GM23338 (cell line): ENCODE measurements at regions not wholly inside any gene's neighbourhood (a gene's known extent, or its start where the extent isn't known, plus 50 kb on each side); places are given as distances from the start of the nearest gene placed in this dataset.

ENCODE experiments used
- ATAC-seq: fragments of 200-7000 bp; cut with Tn5 transposase; 3 replicates; pipeline ENCODE4 v1.9.1; 2020
- DNase-seq: peaks from one replicate; pipeline ENCODE4 v3.0.0-alpha.2; 2015; ENCODE audit warnings: low spot score
- H2AFZ ChIP-seq: fragments of 200-600 bp; sonication (generic); 2 replicates; pipeline ENCODE4 v1.8.0; 2016; ENCODE audit warnings: antibody characterized with exemption, mild to moderate bottlenecking, moderate library complexity
- H3F3A ChIP-seq: fragments of 200-600 bp; sonication (generic); replicated peaks from 2 replicates; pipeline ENCODE4 v1.8.0; 2017; ENCODE audit warnings: antibody characterized with exemption, mixed run types, low read depth
- H3K27ac ChIP-seq: fragments of 200-600 bp; sonication (generic); 2 replicates; pipeline ENCODE4 v1.6.1; 2016; ENCODE audit warnings: low read depth
- H3K27me3 ChIP-seq: fragments of 200-600 bp; sonication (generic); 2 replicates; pipeline ENCODE4 v1.8.0; 2016; ENCODE audit warnings: mild to moderate bottlenecking, mixed run types, moderate library complexity; ENCODE audit not compliant: insufficient read depth
- H3K36me3 ChIP-seq: fragments of 200-600 bp; sonication (generic); 2 replicates; pipeline ENCODE4 v1.8.0; 2016; ENCODE audit warnings: mild to moderate bottlenecking; ENCODE audit not compliant: insufficient read depth
- H3K4me1 ChIP-seq: fragments of 200-600 bp; sonication (generic); 2 replicates; pipeline ENCODE4 v1.8.0; 2016; ENCODE audit warnings: mild to moderate bottlenecking, moderate library complexity; ENCODE audit not compliant: insufficient read depth
- H3K4me2 ChIP-seq: fragments of 200-600 bp; sonication (generic); 2 replicates; pipeline ENCODE4 v1.7.1; 2017; ENCODE audit warnings: mixed run types
- H3K4me3 ChIP-seq: fragments of 200-600 bp; sonication (generic); 2 replicates; pipeline ENCODE4 v1.6.1; 2016; ENCODE audit warnings: mixed run types
- H3K79me2 ChIP-seq: fragments of 200-600 bp; sonication (generic); replicated peaks from 2 replicates; pipeline ENCODE4 v1.8.0; 2017; ENCODE audit warnings: mild to moderate bottlenecking; ENCODE audit not compliant: insufficient read depth
- H3K9me2 ChIP-seq: fragments of 200-600 bp; sonication (generic); 2 replicates; pipeline ENCODE4 v1.8.0; 2017; ENCODE audit not compliant: insufficient read depth
- H4K20me1 ChIP-seq: fragments of 200-600 bp; sonication (generic); replicated peaks from 2 replicates; pipeline ENCODE4 v1.8.0; 2017; ENCODE audit warnings: mild to moderate bottlenecking; ENCODE audit not compliant: insufficient read depth
- H3K27ac Mint-ChIP-seq: 2 replicates; pipeline ENCODE4 v1.8.0; 2020; ENCODE audit warnings: inconsistent platforms, mild to moderate bottlenecking, moderate library complexity, mixed read lengths
- H3K27me3 Mint-ChIP-seq: 3 replicates; pipeline ENCODE4 v1.8.0; 2022; ENCODE audit warnings: low read depth, mild to moderate bottlenecking, moderate library complexity, mixed read lengths, inconsistent platforms; ENCODE audit not compliant: insufficient read depth, poor library complexity
- H3K36me3 Mint-ChIP-seq: 3 replicates; pipeline ENCODE4 v1.8.0; 2021; ENCODE audit warnings: low read depth, mild to moderate bottlenecking, inconsistent platforms, moderate library complexity, mixed read lengths
- H3K4me1 Mint-ChIP-seq: 3 replicates; pipeline ENCODE4 v1.8.0; 2020; ENCODE audit warnings: mild to moderate bottlenecking, inconsistent platforms, mixed read lengths
- H3K4me3 Mint-ChIP-seq: 3 replicates; pipeline ENCODE4 v1.8.0; 2021; ENCODE audit warnings: moderate library complexity, mild to moderate bottlenecking, inconsistent platforms, mixed read lengths
- H3K9me3 Mint-ChIP-seq: 3 replicates; pipeline ENCODE4 v1.8.0; 2020; ENCODE audit warnings: moderate library complexity, mild to moderate bottlenecking, inconsistent platforms, mixed read lengths
- CREB1 ChIP-seq: fragments of 250-450 bp; sonication (Bioruptor Pico); IDR thresholded peaks from 2 replicates; pipeline ENCODE4 v1.5.0; 2020; ENCODE audit warnings: low read depth, mild to moderate bottlenecking, moderate library complexity
- ETS1 ChIP-seq: IDR thresholded peaks from 2 replicates; pipeline ENCODE4 v1.6.1; 2016; ENCODE audit warnings: antibody characterized with exemption
- EZH2 ChIP-seq: fragments of 200-600 bp; sonication (generic); IDR thresholded peaks from one replicate; pipeline ENCODE4 v1.8.0; 2017; ENCODE audit warnings: antibody characterized with exemption, mild to moderate bottlenecking, low read depth; ENCODE audit not compliant: unreplicated experiment
- STAT1 ChIP-seq: IDR thresholded peaks from one replicate; pipeline ENCODE4 v1.6.1; 2016; ENCODE audit warnings: antibody characterized with exemption; ENCODE audit not compliant: unreplicated experiment
- ZNF114 ChIP-seq: fragments of 250-450 bp; sonication (Bioruptor Pico); IDR thresholded peaks from 2 replicates; pipeline ENCODE4 v1.5.0; 2020; ENCODE audit warnings: mild to moderate bottlenecking, moderate library complexity
- ZNF331 ChIP-seq: fragments of 250-450 bp; sonication (Bioruptor Pico); IDR thresholded peaks from 2 replicates; pipeline ENCODE4 v1.5.0; 2020; ENCODE audit warnings: low read depth, mild to moderate bottlenecking, moderate library complexity
- ZNF462 ChIP-seq: fragments of 250-450 bp; sonication (Bioruptor Pico); IDR thresholded peaks from 2 replicates; pipeline ENCODE4 v1.5.0; 2020; ENCODE audit warnings: mild to moderate bottlenecking, moderate library complexity

GRCh38 chr7:22572937-22573336 is 72.9 kb upstream of the STEAP1B start (continued):
- TF ChIP-seq ZNF462 (CRISPR knock-in tag) = no peak
- TF ChIP-seq ZNF114 = no peak
- TF ChIP-seq ETS1 = no peak
- TF ChIP-seq STAT1 = no peak
- no peak for TF ChIP-seq ZNF331 (CRISPR knock-in tag)

GRCh38 chr7:22572292-22572691 is 72.3 kb upstream of the STEAP1B start:
- no peaks in the 10 kb centered on the region for H3K27me3 ChIP-seq
- H3K36me3 Mint-ChIP-seq = no peaks in the 10 kb centered on the region
- no peaks in the 10 kb centered on the region for H3F3A ChIP-seq
- H3K27ac Mint-ChIP-seq = no peak overlapping the region
- H3K4me1 ChIP-seq = no peaks in the 10 kb centered on the region
- no peaks in the 10 kb centered on the region for H4K20me1 ChIP-seq
- peaks cover 7% of the 10 kb centered on the region for H3K9me2 ChIP-seq
- no peak overlapping the region for H3K4me3 Mint-ChIP-seq
- H2AFZ ChIP-seq = no peak overlapping the region
- no peaks in the 10 kb centered on the region for H3K9me3 Mint-ChIP-seq
- no peaks in the 10 kb centered on the region for H3K79me2 ChIP-seq
- DNase-seq = no peak
- no peaks in the 10 kb centered on the region for H3K4me1 Mint-ChIP-seq
- no peak for ATAC-seq
- H3K27me3 Mint-ChIP-seq = no peaks in the 10 kb centered on the region
- no peaks in the 10 kb centered on the region; the same call in 1 of the 2 replicates for H3K36me3 ChIP-seq
- H3K4me3 ChIP-seq = no peak overlapping the region
- H3K4me2 ChIP-seq = no peak overlapping the region
- no peak overlapping the region for H3K27ac ChIP-seq
- TF ChIP-seq EZH2 (no peak), STAT1 (no peak), ZNF462 (CRISPR knock-in tag) (no peak), CREB1 (CRISPR knock-in tag) (no peak)
